22Rv1 (cell line): ENCODE measurements at regions not wholly inside any gene's neighbourhood (a gene's known extent, or its start where the extent isn't known, plus 50 kb on each side); places are given as distances from the start of the nearest gene placed in this dataset.

Experiments
- ZFX ChIP-seq: fragments of 450-650 bp; IDR thresholded peaks from 2 replicates; pipeline ENCODE4 v1.6.1; 2017; ENCODE audit warnings: antibody characterized with exemption, borderline replicate concordance
- TF ChIP-seq, protein P1 (sequence below): fragments of 450-650 bp; IDR thresholded peaks from 2 replicates; pipeline ENCODE4 v1.5.1; 2017; ENCODE audit warnings: mild to moderate bottlenecking

DNA sequence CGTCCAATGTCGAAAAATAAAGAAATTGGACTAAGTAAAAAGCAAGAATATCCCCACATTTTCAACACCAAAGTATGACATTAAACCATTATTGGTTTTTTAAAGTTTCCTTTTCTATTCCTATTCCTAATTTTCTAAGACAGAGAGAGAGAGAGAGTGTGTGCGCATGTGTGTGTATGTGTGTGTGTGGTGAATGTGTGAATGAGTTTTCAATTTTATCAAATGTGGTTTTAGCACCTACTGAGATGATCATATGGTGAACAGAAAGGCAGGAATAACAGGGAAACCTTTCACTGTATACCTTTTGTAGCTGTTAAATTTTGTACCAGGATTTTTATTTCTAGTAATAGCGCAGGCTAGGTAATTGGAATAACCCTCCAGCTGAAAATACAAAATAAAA, 80.4 kb upstream of the RAP1B start:
- TF ChIP-seq, protein P1, sequence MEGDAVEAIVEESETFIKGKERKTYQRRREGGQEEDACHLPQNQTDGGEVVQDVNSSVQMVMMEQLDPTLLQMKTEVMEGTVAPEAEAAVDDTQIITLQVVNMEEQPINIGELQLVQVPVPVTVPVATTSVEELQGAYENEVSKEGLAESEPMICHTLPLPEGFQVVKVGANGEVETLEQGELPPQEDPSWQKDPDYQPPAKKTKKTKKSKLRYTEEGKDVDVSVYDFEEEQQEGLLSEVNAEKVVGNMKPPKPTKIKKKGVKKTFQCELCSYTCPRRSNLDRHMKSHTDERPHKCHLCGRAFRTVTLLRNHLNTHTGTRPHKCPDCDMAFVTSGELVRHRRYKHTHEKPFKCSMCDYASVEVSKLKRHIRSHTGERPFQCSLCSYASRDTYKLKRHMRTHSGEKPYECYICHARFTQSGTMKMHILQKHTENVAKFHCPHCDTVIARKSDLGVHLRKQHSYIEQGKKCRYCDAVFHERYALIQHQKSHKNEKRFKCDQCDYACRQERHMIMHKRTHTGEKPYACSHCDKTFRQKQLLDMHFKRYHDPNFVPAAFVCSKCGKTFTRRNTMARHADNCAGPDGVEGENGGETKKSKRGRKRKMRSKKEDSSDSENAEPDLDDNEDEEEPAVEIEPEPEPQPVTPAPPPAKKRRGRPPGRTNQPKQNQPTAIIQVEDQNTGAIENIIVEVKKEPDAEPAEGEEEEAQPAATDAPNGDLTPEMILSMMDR: no peak
- no peak for TF ChIP-seq ZFX
